Embryonic facial prominence (tissue), 1 donor: ENCODE measurements at regions not wholly inside any gene's neighbourhood (a gene's known extent, or its start where the extent isn't known, plus 50 kb on each side); places are given as distances from the start of the nearest gene placed in this dataset.
A peak's percentile ranks its signal among the peaks of the same experiment; 100 is the strongest.

Experiments
- DNase-seq: peaks from one replicate; pipeline ENCODE4 v3.0.0-alpha.2; 2016; ENCODE audit errors: extremely low spot score

DNA sequence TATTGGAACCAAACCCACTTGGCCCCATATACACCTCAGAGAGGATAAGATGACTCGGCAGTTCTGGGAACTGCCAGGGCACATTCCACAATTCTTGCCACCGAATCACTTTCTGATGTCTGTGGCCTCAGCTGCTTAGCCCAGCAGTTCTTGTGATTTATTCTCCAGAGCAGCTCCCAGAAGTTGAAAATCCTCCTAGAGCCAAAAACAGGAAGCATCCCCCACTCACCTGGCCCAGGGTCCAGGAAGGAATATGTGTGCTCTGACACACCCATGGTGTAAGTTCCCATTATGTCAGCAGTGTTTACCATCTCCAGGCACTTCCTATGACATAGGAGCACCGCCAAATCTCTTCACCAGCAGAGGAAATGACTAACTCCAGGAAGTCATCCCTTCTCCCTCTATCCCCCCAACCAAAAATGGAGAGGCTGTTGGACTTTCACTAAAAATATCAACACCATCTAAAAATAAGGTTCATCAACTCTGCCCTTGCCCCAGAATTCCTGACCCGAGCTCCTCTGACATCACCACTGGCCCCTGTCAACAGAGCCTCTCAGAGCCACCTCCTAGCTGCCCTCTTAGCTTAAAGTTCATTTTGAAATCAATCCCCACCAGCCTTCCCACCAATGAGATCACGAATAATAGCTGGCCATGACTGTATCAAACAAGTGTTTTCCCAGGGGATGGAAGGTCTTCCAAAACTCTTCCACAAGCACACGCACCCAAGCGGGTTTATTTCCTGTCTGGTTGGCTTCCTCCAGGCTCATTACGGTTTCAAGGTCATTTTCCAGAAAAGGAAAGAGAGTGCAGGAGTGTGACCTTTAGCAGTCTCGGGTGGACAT is 223.1 kb upstream of the PARD3B start:
- DNase-seq, result no peak

DNA sequence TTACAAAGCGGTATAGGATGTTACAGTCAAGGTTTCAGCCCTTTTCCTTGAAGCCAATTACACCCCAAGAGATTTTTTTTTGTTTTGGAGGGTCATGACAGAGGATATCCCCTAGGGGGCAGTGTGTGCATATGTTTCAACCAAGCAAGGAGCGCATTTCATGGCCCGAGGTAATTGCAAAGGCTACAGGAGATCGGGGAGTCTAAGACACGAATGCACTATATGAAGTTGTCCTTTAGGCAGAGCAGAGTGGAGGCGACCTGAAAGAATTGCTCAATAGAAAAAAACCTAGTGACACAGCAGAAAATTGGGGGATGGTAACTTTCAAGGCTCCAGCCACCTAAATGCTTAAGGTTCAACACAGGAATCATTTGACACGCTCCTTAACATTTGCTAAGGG is 219.8 kb upstream of the PARD3B start:
- peak; percentile 83 for DNase-seq

DNA sequence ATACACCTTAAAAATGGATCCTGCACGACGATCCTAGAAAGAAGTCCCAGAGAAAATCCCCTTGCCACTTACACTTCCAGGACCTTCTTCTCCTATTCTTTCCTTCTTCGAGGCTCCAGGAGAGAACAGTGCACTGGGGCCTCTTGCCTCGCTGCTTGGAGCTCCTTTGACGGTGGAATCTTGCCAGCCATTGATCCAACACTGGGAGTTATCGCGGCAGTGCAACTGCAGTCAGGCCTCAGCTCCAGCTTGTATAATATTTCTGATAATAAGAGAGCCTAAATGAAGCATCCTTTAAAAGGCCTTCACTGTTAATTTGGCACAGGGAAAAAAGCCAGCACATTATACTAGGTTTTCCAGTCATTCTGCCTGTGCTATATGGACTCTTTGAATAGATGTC is 216.9 kb upstream of the PARD3B start:
- DNase-seq, result no peak

DNA sequence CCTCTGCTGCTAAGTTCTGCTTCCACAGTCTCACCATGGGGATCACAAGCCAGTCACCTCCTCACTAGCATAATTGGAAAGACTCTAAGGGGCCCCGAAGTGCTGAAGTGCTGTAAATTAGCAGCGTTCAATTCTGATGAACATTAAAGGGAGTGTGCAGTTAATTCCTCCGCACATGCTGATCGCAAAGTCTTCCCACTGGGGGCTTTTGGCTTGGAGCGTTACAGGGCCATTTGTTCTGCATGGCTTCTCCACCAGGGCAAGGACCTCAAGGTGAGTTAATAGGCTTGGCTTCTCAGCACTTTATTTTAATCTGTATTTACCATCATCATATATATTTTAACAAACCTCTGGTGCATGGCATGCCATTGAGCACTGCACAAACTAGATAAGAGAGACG is 216.3 kb upstream of the PARD3B start:
- DNase-seq, result no peak

DNA sequence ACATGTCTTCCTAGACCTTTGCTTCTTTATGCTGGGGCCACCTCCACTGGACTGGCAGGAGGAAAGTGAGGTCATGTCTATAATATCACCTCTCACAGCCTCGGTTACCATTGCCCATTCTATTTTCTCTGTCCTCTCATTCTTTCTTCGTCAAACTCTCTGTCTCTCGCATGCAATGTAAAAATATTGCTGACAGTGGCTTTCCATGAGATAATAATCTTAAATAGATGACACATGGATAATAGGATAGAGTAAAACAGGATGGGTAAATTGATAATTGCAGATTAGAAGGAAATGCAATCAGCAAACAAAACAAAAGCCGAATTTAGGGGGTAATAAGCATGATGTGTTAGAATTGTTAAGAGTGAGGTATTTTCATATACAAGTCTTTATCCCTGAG is 215.7 kb upstream of the PARD3B start:
- no peak for DNase-seq

DNA sequence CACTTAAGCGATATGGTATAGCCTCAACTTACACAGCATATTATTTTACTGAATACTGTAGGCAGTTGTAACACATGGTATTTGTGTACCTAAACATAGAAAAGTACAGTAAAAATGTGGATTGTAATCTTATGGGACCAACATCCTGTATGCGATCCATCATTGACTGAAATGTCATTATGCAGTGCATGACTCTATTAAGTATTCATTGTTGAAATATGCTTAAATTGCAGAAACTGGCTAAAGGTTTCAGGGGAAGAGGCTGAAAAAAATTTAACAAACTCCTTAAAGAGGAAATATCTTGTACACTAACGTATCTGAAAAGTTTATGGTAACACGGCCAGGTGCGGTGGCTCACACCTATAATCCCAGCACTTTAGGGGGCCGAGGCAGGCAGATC is 214.1 kb upstream of the PARD3B start:
- no peak for DNase-seq

DNA sequence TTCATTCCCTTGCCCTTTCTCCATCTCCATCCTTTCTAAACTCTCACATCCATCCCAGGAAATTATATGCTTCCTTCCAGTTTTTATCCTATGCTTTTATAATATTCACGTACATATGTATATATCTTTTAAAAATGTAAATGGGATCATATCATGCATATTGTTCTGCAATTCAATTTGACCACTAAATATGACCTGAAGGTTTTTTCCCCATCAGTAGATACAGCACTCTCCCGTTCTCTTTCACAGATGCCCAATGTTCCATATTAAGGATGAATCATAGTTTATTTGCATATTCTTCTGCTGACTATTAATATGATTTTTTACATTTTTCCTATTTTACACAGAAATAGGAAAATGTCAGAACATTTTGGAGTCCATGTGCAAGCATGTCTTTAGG is 213.3 kb upstream of the PARD3B start:
- DNase-seq, result no peak

DNA sequence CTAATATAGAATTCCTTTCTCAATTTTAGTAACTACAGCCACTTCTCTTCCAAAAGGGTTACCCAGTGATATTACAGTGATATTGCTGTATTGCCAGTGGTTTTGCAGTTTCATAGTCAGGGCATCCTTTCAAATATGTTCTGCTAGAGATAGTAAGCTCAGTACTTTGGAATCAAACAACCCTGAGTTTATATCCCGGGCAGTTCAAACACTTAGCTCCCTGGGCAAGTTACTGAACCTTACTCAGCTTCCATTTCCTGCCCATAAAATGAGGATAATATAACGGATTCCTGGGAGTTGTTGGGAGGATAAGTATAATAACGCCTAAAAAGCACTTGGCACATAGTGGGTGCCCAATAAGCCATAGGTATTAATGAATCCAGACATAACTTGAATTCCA is 212.6 kb upstream of the PARD3B start:
- DNase-seq, result no peak

DNA sequence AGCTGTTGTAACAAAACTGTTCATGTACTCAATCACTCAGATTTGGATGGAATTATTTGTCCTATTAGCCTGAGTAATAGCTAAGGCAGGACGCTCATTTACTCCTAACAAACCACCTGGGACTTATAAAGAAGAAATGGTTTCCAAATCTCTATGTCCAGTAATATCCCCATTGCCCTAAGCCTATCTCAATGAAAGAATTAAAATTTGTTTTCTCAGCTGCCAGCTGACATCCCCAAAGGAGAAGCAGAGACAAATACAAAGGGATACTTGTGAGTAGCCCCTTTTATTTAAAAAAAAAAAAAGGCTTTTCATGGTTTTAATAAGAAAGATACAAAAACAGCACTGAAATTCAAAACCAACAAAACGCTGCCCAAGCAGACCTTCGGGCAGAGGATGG is 211.4 kb upstream of the PARD3B start:
- DNase-seq, result no peak

DNA sequence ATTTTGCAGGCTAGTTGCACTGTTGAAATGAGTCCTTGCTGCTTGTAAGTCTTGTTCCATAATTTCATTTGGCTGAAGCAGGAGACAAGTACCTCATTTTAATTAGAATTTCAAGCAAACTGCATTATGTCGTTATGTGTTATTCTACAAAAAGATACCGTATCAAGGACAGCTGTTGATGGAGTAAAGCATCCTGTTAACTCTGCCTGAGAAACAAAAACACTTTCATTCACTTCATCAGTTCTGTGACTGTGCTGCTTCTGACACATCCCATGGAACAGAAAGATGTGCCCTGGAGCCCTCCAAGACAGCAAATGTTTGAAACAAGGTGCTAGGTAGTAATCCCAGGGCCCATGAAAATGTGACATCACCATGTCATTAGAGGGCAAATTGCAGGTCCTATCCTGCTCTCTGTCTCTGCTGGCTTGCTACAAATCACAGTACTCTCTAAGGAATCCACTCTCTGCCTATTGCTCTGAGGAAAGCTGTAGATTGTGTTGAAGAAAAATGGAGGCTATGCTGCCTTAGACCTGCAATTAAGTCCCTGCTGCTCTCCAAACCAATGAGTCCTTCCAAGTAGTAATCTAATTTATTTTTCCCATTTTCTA is 209.7 kb upstream of the PARD3B start:
- DNase-seq, result no peak

DNA sequence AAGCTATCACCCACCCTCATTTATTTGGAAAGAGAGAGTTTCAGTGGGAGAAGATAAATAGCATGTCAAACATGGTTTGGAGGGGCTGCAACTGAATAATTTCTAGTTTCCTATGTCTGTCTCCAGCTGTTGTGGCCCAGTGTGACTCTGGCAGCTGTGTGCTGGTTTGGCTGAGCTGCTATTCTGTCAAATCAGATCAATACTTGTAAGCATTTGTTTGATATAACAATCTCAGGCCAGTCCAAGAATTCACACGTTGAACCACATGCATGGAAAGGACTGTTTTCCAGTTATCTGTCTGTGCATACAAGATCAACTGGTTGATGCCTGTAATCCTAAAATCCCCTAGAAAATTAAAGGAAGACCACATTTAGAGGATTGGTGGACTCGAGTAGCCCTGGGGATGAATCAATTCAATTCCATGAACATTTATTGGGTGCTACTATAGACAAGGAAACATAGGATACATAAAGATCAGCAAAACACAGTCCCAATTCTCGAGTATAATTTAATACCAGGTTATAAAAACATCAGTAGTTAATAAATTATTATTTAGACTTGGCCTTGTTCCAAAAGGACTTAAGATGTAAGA is 209.0 kb upstream of the PARD3B start:
- no peak for DNase-seq

DNA sequence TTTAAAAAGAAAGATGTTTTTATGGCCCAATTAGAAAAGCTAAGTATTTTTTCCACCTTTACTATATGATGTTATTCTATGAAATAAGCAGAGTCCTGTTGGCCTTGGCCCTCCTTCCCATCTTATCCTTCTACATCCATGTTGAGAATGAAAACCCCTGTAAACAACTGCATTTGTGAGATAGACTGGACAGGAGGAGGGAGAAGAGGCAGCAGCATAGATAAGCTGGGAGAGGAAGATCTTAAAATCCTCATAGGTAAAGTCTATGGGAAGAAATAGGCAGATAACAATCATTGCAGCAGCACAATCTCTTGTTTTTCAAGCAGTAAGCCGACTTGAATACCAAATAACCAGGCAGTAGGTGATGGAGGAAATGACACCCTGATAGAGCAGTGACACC is 207.6 kb upstream of the PARD3B start:
- DNase-seq, result no peak

DNA sequence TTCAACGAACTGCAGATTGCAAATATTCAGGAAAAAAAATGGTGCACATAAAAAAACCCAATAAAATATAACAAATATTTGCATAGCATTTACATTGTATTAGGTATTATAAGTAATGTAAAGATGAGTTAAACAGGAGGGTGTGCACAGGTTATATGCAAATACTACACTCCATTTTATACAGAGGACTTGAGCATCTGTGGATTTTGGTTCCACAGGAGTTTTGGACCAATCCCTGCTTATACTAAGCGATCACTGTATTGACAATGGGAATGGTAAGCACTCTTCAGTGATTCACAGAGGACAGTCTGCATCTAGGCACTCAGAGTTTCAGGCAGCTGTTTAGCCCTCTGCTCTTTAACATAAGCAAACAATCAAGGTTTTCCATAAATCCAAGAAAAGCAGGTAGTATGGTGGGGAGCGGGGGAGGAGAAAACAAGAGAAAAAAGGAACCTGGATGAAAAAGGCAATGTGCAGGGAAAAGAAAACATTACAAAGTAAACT is 206.0 kb upstream of the PARD3B start:
- no peak for DNase-seq

DNA sequence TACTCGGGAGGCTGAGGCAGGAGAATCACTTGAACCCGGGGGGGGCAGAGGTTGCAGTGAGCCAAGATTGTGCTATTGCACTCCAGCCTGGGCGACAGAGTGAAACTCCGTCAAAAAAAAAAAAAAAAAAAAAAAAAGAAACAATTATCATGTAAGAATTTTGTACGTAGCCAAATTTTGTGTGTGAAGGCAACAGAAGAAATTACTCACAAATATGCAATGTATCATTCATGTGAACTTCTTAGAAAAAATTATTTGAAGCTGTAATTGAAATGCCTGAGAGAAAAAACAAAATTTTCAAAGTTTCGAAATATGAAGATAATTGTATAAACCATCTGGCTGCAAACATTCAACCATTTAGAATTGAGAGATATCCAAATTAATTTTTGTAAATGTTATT is 204.8 kb upstream of the PARD3B start:
- DNase-seq, result no peak

DNA sequence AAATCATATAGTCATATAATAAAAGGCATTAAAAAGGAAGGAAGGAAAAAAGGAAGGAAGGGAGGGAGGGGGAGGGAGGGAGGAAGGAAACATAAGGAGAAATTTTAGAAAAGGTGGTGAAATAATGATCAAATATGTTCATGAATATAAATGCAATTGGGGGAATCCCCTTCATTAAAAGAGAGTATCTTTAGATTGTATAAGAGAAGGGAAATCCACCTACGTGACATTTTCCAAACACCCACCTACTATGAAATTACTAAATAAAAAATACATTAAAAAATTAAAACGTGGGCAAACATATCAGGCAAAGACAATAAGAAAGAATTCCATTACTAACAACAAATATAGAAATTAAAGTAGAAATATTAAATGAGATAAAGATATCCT is 203.4 kb upstream of the PARD3B start:
- DNase-seq, result no peak

DNA sequence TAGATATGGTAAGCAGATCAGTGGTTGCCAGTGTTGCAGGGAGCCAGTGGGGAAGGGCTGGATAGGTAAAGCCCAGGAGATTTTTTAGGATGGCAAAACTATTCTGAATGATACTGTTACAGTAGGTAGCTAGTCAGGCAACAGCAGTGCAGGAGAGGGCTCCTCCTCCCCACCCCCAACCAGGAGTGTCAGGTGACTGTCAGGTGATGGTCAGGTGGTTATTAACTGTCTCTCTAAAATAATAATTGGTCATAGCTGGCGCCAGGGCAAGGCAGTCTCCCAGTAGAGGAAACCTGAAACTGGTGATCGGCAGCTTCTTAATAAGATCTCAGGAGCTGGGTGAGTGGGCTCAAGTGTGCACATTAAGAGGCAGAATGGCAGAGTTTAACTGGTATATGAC is 201.6 kb upstream of the PARD3B start:
- DNase-seq, result no peak

DNA sequence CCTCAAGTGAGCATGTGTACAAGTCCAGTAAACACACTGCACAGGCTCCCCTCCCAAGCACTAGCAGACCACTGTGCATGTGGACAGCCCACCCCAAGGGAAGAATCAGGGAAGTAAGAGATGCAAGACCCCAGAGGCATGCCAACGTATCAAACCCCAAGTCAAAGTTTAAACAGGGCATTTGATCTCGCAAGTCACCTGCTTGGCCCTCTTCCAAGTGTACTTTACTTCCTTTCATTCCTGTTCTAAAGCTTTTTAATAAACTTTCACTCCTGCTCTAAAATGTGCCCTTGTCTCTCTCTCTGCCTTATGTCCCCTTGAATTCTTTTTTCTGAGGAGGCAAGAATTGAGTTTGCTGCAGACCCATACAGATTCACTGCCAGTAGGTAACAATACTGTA is 201.2 kb upstream of the PARD3B start:
- DNase-seq, result no peak

DNA sequence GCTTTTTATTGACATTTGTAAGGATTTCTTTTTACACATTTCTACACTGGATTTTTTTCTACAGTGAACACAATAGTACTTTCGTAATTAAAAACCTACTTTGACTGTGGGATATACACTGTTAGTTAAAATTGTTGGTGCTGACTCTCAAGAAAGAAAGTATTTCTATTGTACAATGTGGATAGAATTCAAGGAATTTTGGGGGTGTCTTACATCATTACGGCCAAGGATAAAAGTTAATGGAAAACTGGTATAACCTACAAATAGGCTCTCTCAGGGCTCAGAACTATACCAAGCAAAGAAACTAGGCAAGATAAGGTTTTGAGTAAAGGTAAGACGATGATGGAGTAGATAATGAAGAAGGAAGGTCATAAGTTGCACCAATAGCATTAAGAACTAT is 198.4 kb upstream of the PARD3B start:
- no peak for DNase-seq

DNA sequence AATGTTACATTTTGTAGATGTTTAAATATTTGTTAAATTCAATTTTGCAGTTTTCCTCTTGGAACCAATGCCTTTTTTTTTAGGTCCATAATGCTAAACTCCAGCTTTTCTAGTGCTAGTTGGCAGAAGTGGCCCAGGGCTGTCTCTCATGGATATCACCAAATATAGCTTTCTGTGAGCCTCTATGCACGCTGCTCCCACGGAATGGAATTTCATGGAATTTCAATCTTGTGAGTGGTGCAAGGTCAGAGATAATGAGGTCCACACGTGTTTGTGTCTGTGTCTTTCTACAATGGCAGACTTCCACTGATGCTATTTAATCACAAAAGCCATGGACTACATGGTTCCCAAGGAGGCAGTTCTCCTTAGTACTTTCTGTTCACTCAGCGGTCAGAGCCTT is 191.5 kb upstream of the PARD3B start:
- no peak for DNase-seq

DNA sequence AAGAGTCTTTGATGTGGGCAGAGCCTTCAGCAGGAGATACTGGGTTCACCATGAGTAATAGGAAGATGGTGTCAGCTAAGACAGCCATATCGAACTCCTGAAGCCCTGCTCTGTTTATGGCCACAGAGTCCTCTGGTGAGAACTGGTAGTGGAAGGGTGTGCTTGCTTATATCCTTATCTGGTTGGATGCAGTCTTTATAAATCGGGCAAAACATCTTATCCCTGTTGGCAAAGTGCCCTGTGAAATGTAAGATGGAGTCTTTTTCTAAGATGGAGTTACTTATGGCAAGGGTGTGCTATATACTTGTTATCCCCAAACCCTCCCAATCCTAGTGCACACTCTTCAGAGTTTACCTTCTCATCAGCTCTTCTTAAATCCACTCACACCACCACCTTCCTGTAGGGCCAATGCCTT is 190.8 kb upstream of the PARD3B start:
- no peak for DNase-seq

DNA sequence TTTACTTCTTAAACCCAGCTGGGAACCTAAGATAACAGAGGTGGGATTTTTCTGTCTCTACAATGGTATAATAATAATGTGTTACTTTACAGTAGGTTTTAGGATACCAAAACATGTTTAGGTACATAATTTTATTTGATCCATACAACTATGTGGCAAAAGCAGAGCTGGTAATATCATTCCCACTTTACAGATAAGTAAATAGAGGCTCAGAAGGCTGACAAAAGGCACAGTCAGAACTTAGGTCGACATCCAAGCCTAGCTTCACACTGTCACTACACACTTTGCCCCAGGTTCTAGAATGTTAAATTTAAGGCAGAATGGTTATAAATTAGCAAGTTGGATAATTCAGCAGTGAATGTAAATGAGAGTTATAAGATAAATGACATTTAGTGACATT is 189.6 kb upstream of the PARD3B start:
- DNase-seq, result no peak

DNA sequence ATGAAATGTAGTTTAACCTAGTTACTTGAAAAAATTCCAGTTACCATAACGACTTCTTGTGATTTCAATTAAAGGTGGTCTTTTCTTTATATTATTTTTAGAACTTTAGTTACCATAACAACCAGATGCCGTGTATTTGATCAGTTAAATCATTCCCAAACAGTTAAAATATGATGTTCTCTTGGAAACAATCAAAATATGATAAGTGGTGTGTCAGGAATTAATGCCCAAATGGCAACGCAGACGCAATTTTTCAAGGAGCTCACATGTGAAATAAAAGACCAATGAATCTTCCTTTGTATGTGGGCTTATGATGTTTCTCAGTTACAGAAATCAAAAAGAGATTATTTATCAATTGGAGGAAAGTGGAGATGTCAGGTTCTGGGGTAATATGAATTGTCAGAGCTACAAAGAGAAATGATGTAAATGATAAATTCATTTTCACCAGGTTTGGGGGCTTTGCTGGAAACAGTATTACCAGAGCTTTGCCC is 189.1 kb upstream of the PARD3B start:
- DNase-seq, result no peak

DNA sequence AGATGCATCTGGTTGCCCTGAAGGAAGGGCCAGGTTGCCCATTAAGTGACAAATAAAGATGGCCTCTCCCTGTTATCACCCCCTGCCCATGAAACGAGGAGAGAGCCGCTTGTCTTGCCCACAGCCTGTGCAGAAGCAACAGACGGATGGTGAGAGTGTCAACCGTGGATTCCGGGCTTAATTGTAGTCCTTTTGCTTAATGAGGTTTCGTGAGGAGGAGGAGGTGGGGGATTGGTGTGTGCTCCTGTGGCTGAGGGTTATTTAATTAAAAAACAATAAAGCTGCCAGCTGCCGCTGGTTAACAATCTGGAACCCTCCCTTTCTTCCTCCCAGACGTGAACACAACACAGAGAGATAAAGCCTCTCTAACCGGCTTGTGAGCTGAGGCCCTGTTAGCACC is 188.0 kb upstream of the PARD3B start:
- DNase-seq, result no peak
